ENCODE measurements at regions not wholly inside any gene's neighbourhood (a gene's known extent, or its start where the extent isn't known, plus 50 kb on each side); places are given as distances from the start of the nearest gene placed in this dataset.

DNA sequence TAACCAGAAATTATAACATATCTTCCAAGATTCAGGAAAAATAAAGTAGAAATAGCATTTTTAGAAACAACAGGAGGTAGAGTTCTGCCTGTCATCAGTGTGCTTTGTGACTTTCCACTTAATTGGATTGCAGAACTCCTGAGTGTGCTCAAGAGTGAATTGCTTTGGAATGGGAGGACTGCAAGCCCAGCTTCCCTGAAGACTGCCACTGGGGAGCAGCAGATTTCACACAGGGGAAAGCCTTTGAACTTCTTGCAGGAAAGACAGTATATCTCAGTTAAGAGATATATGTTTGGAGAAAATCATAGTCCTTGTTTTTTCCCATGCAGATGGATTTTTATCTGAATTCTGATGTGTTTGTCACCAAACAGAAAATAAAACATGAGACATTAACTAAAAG lies 124.5 kb downstream of the TMEM168 start:
- no peak for TF ChIP-seq POLR2A (IDR thresholded peaks at IDR 0.05)
- TF ChIP-seq, protein P1, sequence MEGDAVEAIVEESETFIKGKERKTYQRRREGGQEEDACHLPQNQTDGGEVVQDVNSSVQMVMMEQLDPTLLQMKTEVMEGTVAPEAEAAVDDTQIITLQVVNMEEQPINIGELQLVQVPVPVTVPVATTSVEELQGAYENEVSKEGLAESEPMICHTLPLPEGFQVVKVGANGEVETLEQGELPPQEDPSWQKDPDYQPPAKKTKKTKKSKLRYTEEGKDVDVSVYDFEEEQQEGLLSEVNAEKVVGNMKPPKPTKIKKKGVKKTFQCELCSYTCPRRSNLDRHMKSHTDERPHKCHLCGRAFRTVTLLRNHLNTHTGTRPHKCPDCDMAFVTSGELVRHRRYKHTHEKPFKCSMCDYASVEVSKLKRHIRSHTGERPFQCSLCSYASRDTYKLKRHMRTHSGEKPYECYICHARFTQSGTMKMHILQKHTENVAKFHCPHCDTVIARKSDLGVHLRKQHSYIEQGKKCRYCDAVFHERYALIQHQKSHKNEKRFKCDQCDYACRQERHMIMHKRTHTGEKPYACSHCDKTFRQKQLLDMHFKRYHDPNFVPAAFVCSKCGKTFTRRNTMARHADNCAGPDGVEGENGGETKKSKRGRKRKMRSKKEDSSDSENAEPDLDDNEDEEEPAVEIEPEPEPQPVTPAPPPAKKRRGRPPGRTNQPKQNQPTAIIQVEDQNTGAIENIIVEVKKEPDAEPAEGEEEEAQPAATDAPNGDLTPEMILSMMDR (IDR thresholded peaks at IDR 0.05) = no peak

Data from uterus (tissue), 2 donors.